ENCODE measurements at regions not wholly inside any gene's neighbourhood (a gene's known extent, or its start where the extent isn't known, plus 50 kb on each side); places are given as distances from the start of the nearest gene placed in this dataset.

GRCh38 chr12:30067146-30067545 lies 283.4 kb upstream of the TMTC1 start:
- in situ Hi-C loops (cut with MboI; ENCODE audit: low sequenced_read_pairs in 4 of 4) = no loop called here
- no peak for ATAC-seq
- no peaks in the 10 kb centered on the region for H3K36me3 ChIP-seq
- no peaks in the 10 kb centered on the region for H3K27me3 ChIP-seq
- intact Hi-C loops (cut with DNase I; ENCODE audit: low total_unique reads) = no loop called here
- TF ChIP-seq CTCF (IDR thresholded peaks at IDR 0.05 in 4 of 5, conservative IDR thresholded peaks at IDR 0.05 in 1 of 5) (no peak), POLR2A (IDR thresholded peaks at IDR 0.05) (no peak)
- no peak overlapping the region for H3K4me3 ChIP-seq
- no peak overlapping the region for H3K27ac ChIP-seq
- no peaks in the 10 kb centered on the region for H3K4me1 ChIP-seq
- no peaks in the 10 kb centered on the region for H3K9me3 ChIP-seq
- DNase-seq = no peak

GRCh38 chr12:30064906-30065305 lies 281.2 kb upstream of the TMTC1 start:
- no peak overlapping the region for H3K4me3 ChIP-seq
- H3K27ac ChIP-seq = no peak overlapping the region
- intact Hi-C loops (cut with DNase I; ENCODE audit: low total_unique reads) = no loop called here
- DNase-seq = no peak
- no peaks in the 10 kb centered on the region for H3K27me3 ChIP-seq
- no peaks in the 10 kb centered on the region for H3K9me3 ChIP-seq
- no peaks in the 10 kb centered on the region for H3K36me3 ChIP-seq
- TF ChIP-seq CTCF (IDR thresholded peaks at IDR 0.05 in 4 of 5, conservative IDR thresholded peaks at IDR 0.05 in 1 of 5) (no peak), POLR2A (IDR thresholded peaks at IDR 0.05) (no peak)
- no peak for ATAC-seq
- in situ Hi-C loops (cut with MboI; ENCODE audit: low sequenced_read_pairs in 4 of 4) = no loop called here
- no peaks in the 10 kb centered on the region for H3K4me1 ChIP-seq

- no peak for ATAC-seq
- H3K4me1 ChIP-seq = no peaks in the 10 kb centered on the region
- in situ Hi-C loops (cut with MboI; ENCODE audit: low sequenced_read_pairs in 4 of 4) = no loop called here
- no peak overlapping the region for H3K27ac ChIP-seq
- H3K9me3 ChIP-seq = no peaks in the 10 kb centered on the region
- intact Hi-C loops (cut with DNase I; ENCODE audit: low total_unique reads) = no loop called here
- H3K4me3 ChIP-seq = no peak overlapping the region
- no peak for DNase-seq
- H3K36me3 ChIP-seq = no peaks in the 10 kb centered on the region
- TF ChIP-seq CTCF (IDR thresholded peaks at IDR 0.05 in 4 of 5, conservative IDR thresholded peaks at IDR 0.05 in 1 of 5) = no peak
- TF ChIP-seq POLR2A (IDR thresholded peaks at IDR 0.05) = no peak
- H3K27me3 ChIP-seq = no peaks in the 10 kb centered on the region
Observed at GRCh38 chr12:30063435-30063945, 279.7 kb upstream of the TMTC1 start.

- intact Hi-C loops (cut with DNase I; ENCODE audit: low total_unique reads) = no loop called here
- no peak overlapping the region for H3K4me3 ChIP-seq
- ATAC-seq (no peak), DNase-seq (no peak)
- no peaks in the 10 kb centered on the region for H3K4me1 ChIP-seq
- in situ Hi-C loops (cut with MboI; ENCODE audit: low sequenced_read_pairs in 4 of 4) = no loop called here
- TF ChIP-seq CTCF (IDR thresholded peaks at IDR 0.05 in 4 of 5, conservative IDR thresholded peaks at IDR 0.05 in 1 of 5) (no peak), POLR2A (IDR thresholded peaks at IDR 0.05) (no peak)
- H3K27me3 ChIP-seq = no peaks in the 10 kb centered on the region
- no peak overlapping the region for H3K27ac ChIP-seq
- no peaks in the 10 kb centered on the region for H3K36me3 ChIP-seq
- no peaks in the 10 kb centered on the region for H3K9me3 ChIP-seq
Observed at GRCh38 chr12:30048371-30048770, 264.6 kb upstream of the TMTC1 start.
